K562 (cell line): ENCODE measurements at regions not wholly inside any gene's neighbourhood (a gene's known extent, or its start where the extent isn't known, plus 50 kb on each side); places are given as distances from the start of the nearest gene placed in this dataset.

Source experiments
- ATAC-seq: fragments of 200-7000 bp; cut with Tn5 transposase; 3 replicates; pipeline ENCODE4 v1.9.1; 2020; ENCODE audit warnings: moderate library complexity
- BruUV-seq: library from RNA; stranded (reverse); fragments of 400-500 nt; replicated peaks from 2 replicates; lab custom pipeline; 2021; lab: Mats Ljungman, UMichigan
- CTCF ChIA-PET: fragments of 300-600 bp; formaldehyde crosslinking; extraction: SDS; loops from one replicate; lab custom pipeline; 2021; ENCODE audit warnings: low intra/inter-chr PET ratio; lab: Yijun Ruan, JAX
- POLR2A ChIA-PET: fragments of 300-600, 350-650 bp; sonication (Branson Sonifier 250); formaldehyde crosslinking; extraction: SDS; loops from one replicate; lab custom pipeline; 2021; ENCODE audit warnings: antibody characterized with exemption, inconsistent platforms; lab: Yijun Ruan, JAX
- DNase-seq, 4 experiments: peaks; one replicate each; pipeline versions ENCODE4 v3.0.0 to v3.0.0-alpha.2; 2011 to 2018; ENCODE audit warnings: low spot score in 3 of 4, mixed read lengths in 3 of 4; ENCODE audit errors: extremely low read depth in 1 of 4
- FAIRE-seq: peaks from 2 replicates; lab custom pipeline; 2011; peaks lifted over from hg19 to GRCh38; lab: Jason Lieb, UNC
- H2AFZ ChIP-seq: 2 replicates; pipeline ENCODE4 v1.6.0; 2011; ENCODE audit warnings: low read depth, low read length, control low read depth, inconsistent platforms
- H3K27ac ChIP-seq: fragments of 200-600 bp; 3 replicates; pipeline ENCODE4 v1.8.0; 2011; ENCODE audit warnings: low read depth, mild to moderate bottlenecking, control low read depth, inconsistent platforms, low read length, moderate library complexity, mixed read lengths; ENCODE audit errors: extremely low read depth
- H3K27me3 ChIP-seq, 2 experiments: fragments of 300-600 bp in 1 of 2; 2 replicates in 1 of 2; 3 replicates in 1 of 2; pipeline versions ENCODE4 v1.6.0 to v1.8.0; 2011; ENCODE audit warnings: inconsistent platforms in 2 of 2, low read length in 2 of 2, mild to moderate bottlenecking in 1 of 2, mixed read lengths in 1 of 2, moderate library complexity in 1 of 2; ENCODE audit not compliant: control insufficient read depth in 2 of 2, insufficient read depth in 2 of 2
- H3K36me3 ChIP-seq: fragments of 300-600 bp; 3 replicates; pipeline ENCODE4 v1.8.0; 2011; ENCODE audit warnings: mild to moderate bottlenecking, low read length, inconsistent platforms; ENCODE audit not compliant: control insufficient read depth, insufficient read depth
- H3K4me1 ChIP-seq, 2 experiments: fragments of 200-600 bp in 1 of 2; replicated peaks in 1 of 2; 2 replicates in 1 of 2; 3 replicates in 1 of 2; pipeline versions ENCODE4 v1.5.1 to v1.8.0; 2011; ENCODE audit warnings: inconsistent platforms in 2 of 2, low read length in 2 of 2, mild to moderate bottlenecking in 1 of 2, mixed read lengths in 1 of 2, moderate library complexity in 1 of 2; ENCODE audit not compliant: control insufficient read depth in 2 of 2, insufficient read depth in 2 of 2
- H3K4me2 ChIP-seq: 2 replicates; pipeline ENCODE4 v1.6.1; 2011; ENCODE audit warnings: low read length, control low read depth, inconsistent platforms, mixed read lengths; ENCODE audit not compliant: insufficient read depth
- H3K4me3 ChIP-seq: fragments of 200-600 bp; sonication (generic), shearing (Covaris generic); 2 replicates; pipeline ENCODE4 v1.5.1; 2016; ENCODE audit warnings: control low read depth, inconsistent platforms
- H3K79me2 ChIP-seq: fragments of 200-600 bp; 3 replicates; pipeline ENCODE4 v1.8.0; 2011; ENCODE audit warnings: low read length, inconsistent platforms; ENCODE audit not compliant: control insufficient read depth, insufficient read depth
- H3K9ac ChIP-seq, 2 experiments: 2 replicates each; pipeline versions ENCODE4 v1.6.0 to v1.6.1; 2011; ENCODE audit warnings: low read depth in 2 of 2, low read length in 2 of 2, control low read depth in 1 of 2, inconsistent platforms in 1 of 2, mild to moderate bottlenecking in 1 of 2, mixed read lengths in 1 of 2; ENCODE audit not compliant: insufficient read depth in 1 of 2
- H3K9me1 ChIP-seq: one replicate; pipeline ENCODE4 v1.6.0; 2011; ENCODE audit warnings: inconsistent platforms, mild to moderate bottlenecking, low read length, moderate library complexity; ENCODE audit not compliant: control insufficient read depth, insufficient read depth
- H3K9me3 ChIP-seq: replicated peaks from 2 replicates; pipeline ENCODE4 v1.5.1; 2011; ENCODE audit warnings: low read depth, low read length, inconsistent platforms; ENCODE audit not compliant: control insufficient read depth, insufficient read depth
- H4K20me1 ChIP-seq: replicated peaks from 2 replicates; pipeline ENCODE4 v1.6.1; 2011; ENCODE audit warnings: low read length, inconsistent platforms, mixed read lengths; ENCODE audit not compliant: control insufficient read depth, insufficient read depth
- BHLHE40 ChIP-seq: IDR thresholded peaks from 2 replicates; pipeline ENCODE4 v1.6.1; 2011; ENCODE audit warnings: low read length, improper control_type of control experiment
- GTF3C2 ChIP-seq: IDR thresholded peaks from 3 replicates; pipeline ENCODE4 v1.6.1; 2011; ENCODE audit warnings: borderline replicate concordance, mild to moderate bottlenecking, moderate library complexity; ENCODE audit not compliant: insufficient read length; ENCODE audit errors: extremely low read depth
- ILF3 ChIP-seq: fragments of 450-650 bp; IDR thresholded peaks from 2 replicates; pipeline ENCODE4 v1.6.1; 2018; ENCODE audit warnings: antibody characterized with exemption, mild to moderate bottlenecking, moderate library complexity, borderline replicate concordance
- KLF13 ChIP-seq: fragments of 450-650 bp; IDR thresholded peaks from 2 replicates; pipeline ENCODE4 v1.6.1; 2016; ENCODE audit warnings: missing genetic modification characterization, low read depth, mild to moderate bottlenecking, missing compliant biosample characterization, moderate library complexity, borderline replicate concordance
- PYGO2 ChIP-seq: fragments of 450-650 bp; IDR thresholded peaks from 2 replicates; pipeline ENCODE4 v1.6.1; 2016; ENCODE audit warnings: mild to moderate bottlenecking, missing genetic modification characterization, moderate library complexity, missing compliant biosample characterization
- RB1 ChIP-seq: fragments of 450-650 bp; IDR thresholded peaks from 2 replicates; pipeline ENCODE4 v1.6.1; 2017; ENCODE audit warnings: low read depth, mild to moderate bottlenecking
- SRSF3 ChIP-seq: fragments of 200-400 bp; formaldehyde crosslinking; IDR thresholded peaks from 2 replicates; pipeline ENCODE4 v1.6.1; 2016; ENCODE audit warnings: mild to moderate bottlenecking, low read length, moderate library complexity; ENCODE audit not compliant: insufficient read depth
- SUPT5H ChIP-seq: fragments of 450-650 bp; IDR thresholded peaks from 2 replicates; pipeline ENCODE4 v1.6.1; 2016
- ZBTB12 ChIP-seq: fragments of 250-450 bp; sonication (Bioruptor Pico); IDR thresholded peaks from 2 replicates; pipeline ENCODE4 v1.4.0; 2020
- ZNF175 ChIP-seq: fragments of 200-800 bp; sonication (Bioruptor generic); IDR thresholded peaks from 2 replicates; pipeline ENCODE4 v1.6.1; 2016; ENCODE audit warnings: low read depth, mild to moderate bottlenecking, missing genetic modification characterization, missing compliant biosample characterization
- ZNF277 ChIP-seq: fragments of 250-450 bp; sonication (Bioruptor Pico); IDR thresholded peaks from 2 replicates; pipeline ENCODE4 v1.8.0; 2022; ENCODE audit warnings: inconsistent platforms, mild to moderate bottlenecking, moderate library complexity, borderline replicate concordance
- ZNF696 ChIP-seq: fragments of 250-450 bp; sonication (Bioruptor Pico); conservative IDR thresholded peaks from 2 replicates; pipeline ENCODE4 v1.4.0; 2020; ENCODE audit warnings: mild to moderate bottlenecking, moderate library complexity
- WGBS: fragments of 100-300 bp; shearing (Covaris generic); methylation state at CpG from one replicate; pipeline ENCODE4 v1.1.6; 2016; ENCODE audit warnings: low coverage, mixed read lengths; ENCODE audit not compliant: insufficient coverage; ENCODE audit errors: missing lambda C conversion rate; 5-methylcytosine and 5-hydroxymethylcytosine counted together
- in situ Hi-C: fragments of 300-500 bp; cut with MboI; formaldehyde crosslinking; loops from 4 replicates; pipeline ENCODE4 v1.15.0; 2018; ENCODE audit warnings: inconsistent platforms, mixed read lengths
- intact Hi-C: fragments of 100-400 bp; cut with micrococcal nuclease; formaldehyde crosslinking; loops from 2 replicates; pipeline ENCODE4 v1.14.2; 2022

- H2AFZ ChIP-seq = no peak overlapping the region
- 4% methylated on average over 38 of the region's 50 CpGs for WGBS
- ChIA-PET CTCF (no interaction called here), POLR2A (no interaction called here)
- no peak overlapping the region for H3K4me3 ChIP-seq
- no peak for FAIRE-seq
- no TSS peak for BruUV-seq
- in situ Hi-C loops (no loop called here), intact Hi-C loops (no loop called here)
- peaks cover 0 to 27% of the 10 kb centered on the region in 2 experiments; a peak in 2 of 5 replicates for H3K27me3 ChIP-seq
- H3K4me1 ChIP-seq = no peaks in the 10 kb centered on the region
- no peak for DNase-seq
- H3K4me2 ChIP-seq = no peak overlapping the region
- no peaks in the 10 kb centered on the region for H3K9me3 ChIP-seq
- no peaks in the 10 kb centered on the region for H3K9me1 ChIP-seq
- ATAC-seq = no peak
- no peaks in the 10 kb centered on the region for H3K79me2 ChIP-seq
- no peaks in the 10 kb centered on the region for H4K20me1 ChIP-seq
- TF ChIP-seq KLF13 (tag) (no peak), ZNF696 (CRISPR knock-in tag) (no peak), SUPT5H (no peak), RB1 (no peak), ZNF175 (no peak), GTF3C2 (no peak), PYGO2 (no peak), SRSF3 (no peak), ZBTB12 (no peak), BHLHE40 (no peak), ILF3 (no peak), ZNF277 (CRISPR knock-in tag) (no peak)
- no peak overlapping the region for H3K9ac ChIP-seq
- no peaks in the 10 kb centered on the region for H3K36me3 ChIP-seq
- no peak overlapping the region for H3K27ac ChIP-seq
Observed at GRCh38 chr18:78856569-78857313, 122.9 kb upstream of the SALL3 start.
